DND-41 (cell line): ENCODE measurements at regions not wholly inside any gene's neighbourhood (a gene's known extent, or its start where the extent isn't known, plus 50 kb on each side); places are given as distances from the start of the nearest gene placed in this dataset.

Source experiments
- ATAC-seq: fragments of 200-7000 bp; cut with Tn5 transposase; 3 replicates; pipeline ENCODE4 v1.9.1; 2021; ENCODE audit warnings: low read depth; ENCODE audit not compliant: insufficient read depth
- DNase-seq: peaks from one replicate; pipeline ENCODE4 v3.0.0-alpha.2; 2020
- H2AFZ ChIP-seq: 2 replicates; pipeline ENCODE4 v1.6.0; 2012; ENCODE audit warnings: low read depth, low read length
- H3K27ac ChIP-seq: 2 replicates; pipeline ENCODE4 v1.5.1; 2012; ENCODE audit warnings: low read length, inconsistent platforms
- H3K27me3 ChIP-seq: fragments of 200-600 bp; sonication (generic); 2 replicates; pipeline ENCODE4 v1.6.0; 2012; ENCODE audit warnings: low read length, mild to moderate bottlenecking, inconsistent platforms; ENCODE audit not compliant: insufficient read depth, poor library complexity
- H3K36me3 ChIP-seq: 2 replicates; pipeline ENCODE4 v1.5.1; 2012; ENCODE audit warnings: low read length, inconsistent platforms; ENCODE audit not compliant: insufficient read depth
- H3K4me1 ChIP-seq: 2 replicates; pipeline ENCODE4 v1.5.1; 2012; ENCODE audit warnings: mild to moderate bottlenecking, low read length; ENCODE audit not compliant: insufficient read depth
- H3K4me2 ChIP-seq: 2 replicates; pipeline ENCODE4 v1.6.0; 2012; ENCODE audit warnings: mild to moderate bottlenecking, moderate library complexity, low read length, inconsistent platforms; ENCODE audit not compliant: insufficient read depth
- H3K4me3 ChIP-seq, 2 experiments: fragments of 200-600 bp in 1 of 2; shearing (Covaris generic) in 1 of 2; 2 replicates each; pipeline ENCODE4 v1.5.1; 2012 to 2016; ENCODE audit warnings: inconsistent platforms in 2 of 2, low read length in 2 of 2, mild to moderate bottlenecking in 2 of 2, low read depth in 1 of 2, moderate library complexity in 1 of 2
- H3K79me2 ChIP-seq: 2 replicates; pipeline ENCODE4 v1.6.0; 2012; ENCODE audit warnings: low read length, inconsistent platforms; ENCODE audit not compliant: insufficient read depth
- H3K9ac ChIP-seq: 2 replicates; pipeline ENCODE4 v1.6.0; 2012; ENCODE audit warnings: low read depth, mild to moderate bottlenecking, inconsistent platforms, low read length, moderate library complexity
- H3K9me3 ChIP-seq: 2 replicates; pipeline ENCODE4 v1.5.1; 2012; ENCODE audit warnings: low read length, moderate library complexity, mild to moderate bottlenecking, inconsistent platforms; ENCODE audit not compliant: insufficient read depth, severe bottlenecking
- H4K20me1 ChIP-seq: 2 replicates; pipeline ENCODE4 v1.6.0; 2012; ENCODE audit warnings: low read length; ENCODE audit not compliant: insufficient read depth
- CTCF ChIP-seq: IDR thresholded peaks from 2 replicates; pipeline ENCODE4 v1.5.1; 2012; ENCODE audit warnings: borderline replicate concordance, low read length, moderate library complexity, mild to moderate bottlenecking; ENCODE audit not compliant: poor library complexity, severe bottlenecking; ENCODE audit errors: extremely low read depth
- EZH2 ChIP-seq: IDR thresholded peaks from 3 replicates; pipeline ENCODE4 v1.6.1; 2012; ENCODE audit warnings: borderline replicate concordance, low read depth, mild to moderate bottlenecking, moderate library complexity, low read length, inconsistent platforms; ENCODE audit not compliant: severe bottlenecking

- Histone ChIP-seq H3K4me3 (no peak overlapping the region), H3K79me2 (no peaks in the 10 kb centered on the region), H3K27me3 (no peaks in the 10 kb centered on the region), H3K27ac (no peak overlapping the region), H3K4me2 (no peak overlapping the region), H3K36me3 (no peaks in the 10 kb centered on the region), H3K9ac (no peak overlapping the region), H3K4me1 (no peaks in the 10 kb centered on the region), H3K9me3 (no peaks in the 10 kb centered on the region), H2AFZ (no peak overlapping the region), H4K20me1 (no peaks in the 10 kb centered on the region)
- TF ChIP-seq CTCF (no peak), EZH2 (no peak)
- DNase-seq (no peak), ATAC-seq (no peak)
Observed at GRCh38 chr17:59485946-59486345, 79.5 kb upstream of the DHX40 start.

- DNase-seq = no peak
- no peaks in the 10 kb centered on the region for H3K36me3 ChIP-seq
- TF ChIP-seq CTCF (no peak), EZH2 (no peak)
- no peak for ATAC-seq
- no peak overlapping the region for H2AFZ ChIP-seq
- H3K4me3 ChIP-seq = no peak overlapping the region
- no peaks in the 10 kb centered on the region for H3K4me1 ChIP-seq
- H4K20me1 ChIP-seq = no peaks in the 10 kb centered on the region
- no peaks in the 10 kb centered on the region for H3K27me3 ChIP-seq
- H3K27ac ChIP-seq = no peak overlapping the region
- no peaks in the 10 kb centered on the region for H3K9me3 ChIP-seq
- no peak overlapping the region for H3K9ac ChIP-seq
- H3K79me2 ChIP-seq = no peaks in the 10 kb centered on the region
- H3K4me2 ChIP-seq = no peak overlapping the region
Observed at GRCh38 chr17:59487161-59487873, 78.1 kb upstream of the DHX40 start.

GRCh38 chr17:59488805-59489204 is 76.6 kb upstream of the DHX40 start:
- Histone ChIP-seq H3K4me2 (no peak overlapping the region), H3K9me3 (no peaks in the 10 kb centered on the region), H3K27ac (no peak overlapping the region), H4K20me1 (no peaks in the 10 kb centered on the region), H3K27me3 (no peaks in the 10 kb centered on the region), H3K9ac (no peak overlapping the region), H3K4me1 (no peaks in the 10 kb centered on the region), H2AFZ (no peak overlapping the region), H3K4me3 (no peak overlapping the region), H3K36me3 (no peaks in the 10 kb centered on the region), H3K79me2 (no peaks in the 10 kb centered on the region)
- TF ChIP-seq EZH2 (no peak), CTCF (no peak)
- DNase-seq = no peak
- ATAC-seq = no peak
